IPS-15b (cell line): ENCODE measurements at regions not wholly inside any gene's neighbourhood (a gene's known extent, or its start where the extent isn't known, plus 50 kb on each side); places are given as distances from the start of the nearest gene placed in this dataset.

Source experiments
- H3K27me3 ChIP-seq: one replicate; pipeline ENCODE4 v1.6.1; 2013; ENCODE audit warnings: low read length; ENCODE audit not compliant: control insufficient read depth, insufficient read depth
- H3K36me3 ChIP-seq: one replicate; pipeline ENCODE4 v1.6.1; 2013; ENCODE audit warnings: low read length; ENCODE audit not compliant: control insufficient read depth, insufficient read depth
- H3K4me1 ChIP-seq: one replicate; pipeline ENCODE4 v1.6.1; 2013; ENCODE audit warnings: mild to moderate bottlenecking, low read length; ENCODE audit not compliant: control insufficient read depth, insufficient read depth
- H3K4me3 ChIP-seq: one replicate; pipeline ENCODE4 v1.5.1; 2013; ENCODE audit warnings: low read depth, low read length
- H3K9ac ChIP-seq: one replicate; pipeline ENCODE4 v1.6.1; 2013; ENCODE audit warnings: low read depth, mild to moderate bottlenecking, low read length
- H3K9me3 ChIP-seq: one replicate; pipeline ENCODE4 v1.6.1; 2013; ENCODE audit warnings: mild to moderate bottlenecking, low read length; ENCODE audit not compliant: control insufficient read depth, insufficient read depth

GRCh38 chr4:155602351-155603140 is 64.1 kb upstream of the GUCY1A1 start:
- Histone ChIP-seq H3K4me1 (no peaks in the 10 kb centered on the region), H3K36me3 (no peaks in the 10 kb centered on the region), H3K4me3 (no peak overlapping the region), H3K27me3 (no peaks in the 10 kb centered on the region), H3K9me3 (no peaks in the 10 kb centered on the region), H3K9ac (no peak overlapping the region)

GRCh38 chr4:155600244-155600643 is 66.4 kb upstream of the GUCY1A1 start:
- Histone ChIP-seq H3K4me3 (no peak overlapping the region), H3K9ac (no peak overlapping the region), H3K36me3 (no peaks in the 10 kb centered on the region), H3K27me3 (no peaks in the 10 kb centered on the region), H3K4me1 (no peaks in the 10 kb centered on the region), H3K9me3 (no peaks in the 10 kb centered on the region)

- H3K27me3 ChIP-seq, result no peaks in the 10 kb centered on the region
- no peak overlapping the region for H3K9ac ChIP-seq
- no peaks in the 10 kb centered on the region for H3K4me1 ChIP-seq
- no peaks in the 10 kb centered on the region for H3K36me3 ChIP-seq
- no peak overlapping the region for H3K4me3 ChIP-seq
- no peaks in the 10 kb centered on the region for H3K9me3 ChIP-seq
Observed at GRCh38 chr4:155599596-155599995, 67.1 kb upstream of the GUCY1A1 start.

GRCh38 chr4:155599085-155599484 is 67.6 kb upstream of the GUCY1A1 start:
- Histone ChIP-seq H3K4me1 (no peaks in the 10 kb centered on the region), H3K27me3 (no peaks in the 10 kb centered on the region), H3K4me3 (no peak overlapping the region), H3K9me3 (no peaks in the 10 kb centered on the region), H3K36me3 (no peaks in the 10 kb centered on the region), H3K9ac (no peak overlapping the region)

- Histone ChIP-seq H3K4me3 (no peak overlapping the region), H3K9ac (no peak overlapping the region), H3K36me3 (no peaks in the 10 kb centered on the region), H3K4me1 (no peaks in the 10 kb centered on the region), H3K9me3 (no peaks in the 10 kb centered on the region), H3K27me3 (no peaks in the 10 kb centered on the region)
Observed at GRCh38 chr4:155597933-155598451, 68.7 kb upstream of the GUCY1A1 start.

GRCh38 chr4:155597281-155597680 is 69.4 kb upstream of the GUCY1A1 start:
- Histone ChIP-seq H3K4me3 (no peak overlapping the region), H3K9me3 (no peaks in the 10 kb centered on the region), H3K36me3 (no peaks in the 10 kb centered on the region), H3K4me1 (no peaks in the 10 kb centered on the region), H3K9ac (no peak overlapping the region), H3K27me3 (no peaks in the 10 kb centered on the region)

- Histone ChIP-seq H3K9ac (no peak overlapping the region), H3K27me3 (no peaks in the 10 kb centered on the region), H3K9me3 (no peaks in the 10 kb centered on the region), H3K36me3 (no peaks in the 10 kb centered on the region), H3K4me1 (no peaks in the 10 kb centered on the region), H3K4me3 (no peak overlapping the region)
Observed at GRCh38 chr4:155593793-155594192, 72.9 kb upstream of the GUCY1A1 start.

GRCh38 chr4:155592938-155593297 is 73.7 kb upstream of the GUCY1A1 start:
- no peak overlapping the region for H3K9ac ChIP-seq
- H3K4me3 ChIP-seq, result no peak overlapping the region
- no peaks in the 10 kb centered on the region for H3K36me3 ChIP-seq
- H3K4me1 ChIP-seq, result no peaks in the 10 kb centered on the region
- H3K27me3 ChIP-seq, result no peaks in the 10 kb centered on the region
- no peaks in the 10 kb centered on the region for H3K9me3 ChIP-seq

- Histone ChIP-seq H3K9me3 (no peaks in the 10 kb centered on the region), H3K36me3 (no peaks in the 10 kb centered on the region), H3K9ac (no peak overlapping the region), H3K4me3 (no peak overlapping the region), H3K4me1 (no peaks in the 10 kb centered on the region), H3K27me3 (no peaks in the 10 kb centered on the region)
Observed at GRCh38 chr4:155592179-155592937, 74.3 kb upstream of the GUCY1A1 start.

- no peaks in the 10 kb centered on the region for H3K4me1 ChIP-seq
- H3K9ac ChIP-seq, result no peak overlapping the region
- no peaks in the 10 kb centered on the region for H3K27me3 ChIP-seq
- no peaks in the 10 kb centered on the region for H3K36me3 ChIP-seq
- H3K4me3 ChIP-seq, result no peak overlapping the region
- no peaks in the 10 kb centered on the region for H3K9me3 ChIP-seq
Observed at GRCh38 chr4:155591738-155592143, 74.9 kb upstream of the GUCY1A1 start.

- Histone ChIP-seq H3K27me3 (no peaks in the 10 kb centered on the region), H3K9me3 (no peaks in the 10 kb centered on the region), H3K36me3 (no peaks in the 10 kb centered on the region), H3K4me1 (no peaks in the 10 kb centered on the region), H3K9ac (no peak overlapping the region), H3K4me3 (no peak overlapping the region)
Observed at GRCh38 chr4:155590796-155591585, 75.7 kb upstream of the GUCY1A1 start.
